ENCODE measurements at regions not wholly inside any gene's neighbourhood (a gene's known extent, or its start where the extent isn't known, plus 50 kb on each side); places are given as distances from the start of the nearest gene placed in this dataset.
A peak's percentile ranks its signal among the peaks of the same experiment; 100 is the strongest.

GRCh38 chr3:159776779-159777178 is 211.9 kb upstream of the IL12A start:
- Histone ChIP-seq H3K27me3 (ENCODE audit: control insufficient read depth, extremely low read depth, insufficient read depth, low read length) (no peaks in the 10 kb centered on the region), H3K4me3 (ENCODE audit: control insufficient read depth in 2 of 3, extremely low read depth in 1 of 3, insufficient read depth in 2 of 3, low read depth in 1 of 3, low read length in 3 of 3) (no peak overlapping the region), H3K9me3 (ENCODE audit: control insufficient read depth, low read depth, low read length) (no peaks in the 10 kb centered on the region), H4K20me1 (ENCODE audit: control insufficient read depth, extremely low read depth, insufficient read depth, low read length) (no peaks in the 10 kb centered on the region), H3K4me2 (ENCODE audit: control insufficient read depth, extremely low read depth, insufficient read depth, low read depth, low read length) (no peak overlapping the region), H3K27ac (ENCODE audit: control insufficient read depth, insufficient read depth, low read length) (no peak overlapping the region), H3K36me3 (ENCODE audit: control insufficient read depth in 2 of 2, extremely low read depth in 1 of 2, insufficient read depth in 2 of 2, low read length in 2 of 2) (no peaks in the 10 kb centered on the region), H2AFZ (ENCODE audit: control insufficient read depth, low read length) (no peak overlapping the region), H3K4me1 (ENCODE audit: control insufficient read depth, extremely low read depth, insufficient read depth, low read length) (peaks cover 16% of the 10 kb centered on the region), H3K79me2 (ENCODE audit: control insufficient read depth, insufficient read depth, low read length) (peaks cover 77% of the 10 kb centered on the region), H3K9ac (ENCODE audit: control insufficient read depth, extremely low read depth, insufficient read depth, low read length) (no peak overlapping the region), H3K9me1 (ENCODE audit: control insufficient read depth, extremely low read depth, insufficient read depth, low read length) (no peaks in the 10 kb centered on the region)
- dilution Hi-C loops (cut with MboI; ENCODE audit: extremely low pct_ligation_motif_present, low sequenced_read_pairs) = no loop called here
- FAIRE-seq (no peak), DNase-seq (ENCODE audit: low read depth, low spot score) (no peak)
- no peak for TF ChIP-seq EZH2 (IDR thresholded peaks at IDR 0.05; ENCODE audit: low read length)

GRCh38 chr3:159779883-159780282 is 208.8 kb upstream of the IL12A start:
- TF ChIP-seq EZH2 (IDR thresholded peaks at IDR 0.05; ENCODE audit: low read length) (no peak), CTCF (optimal IDR thresholded peaks at IDR 0.05 in 1 of 3, IDR thresholded peaks at IDR 0.05 in 1 of 3, conservative IDR thresholded peaks at IDR 0.05 in 1 of 3; ENCODE audit: extremely low read depth in 1 of 3, insufficient read depth in 2 of 3, low read length in 3 of 3) (no peak)
- no peak overlapping the region for H3K27ac ChIP-seq (ENCODE audit: control insufficient read depth, insufficient read depth, low read length)
- no peaks in the 10 kb centered on the region for H3K36me3 ChIP-seq (ENCODE audit: control insufficient read depth in 2 of 2, extremely low read depth in 1 of 2, insufficient read depth in 2 of 2, low read length in 2 of 2)
- dilution Hi-C loops (cut with MboI; ENCODE audit: extremely low pct_ligation_motif_present, low sequenced_read_pairs) = no loop called here
- H3K9me1 ChIP-seq (ENCODE audit: control insufficient read depth, extremely low read depth, insufficient read depth, low read length) = no peaks in the 10 kb centered on the region
- H3K79me2 ChIP-seq (ENCODE audit: control insufficient read depth, insufficient read depth, low read length) = peaks cover 67% of the 10 kb centered on the region
- peaks cover 38% of the 10 kb centered on the region for H3K4me1 ChIP-seq (ENCODE audit: control insufficient read depth, extremely low read depth, insufficient read depth, low read length)
- H3K4me3 ChIP-seq (ENCODE audit: control insufficient read depth in 2 of 3, extremely low read depth in 1 of 3, insufficient read depth in 2 of 3, low read depth in 1 of 3, low read length in 3 of 3) = no peak overlapping the region
- H3K27me3 ChIP-seq (ENCODE audit: control insufficient read depth, extremely low read depth, insufficient read depth, low read length) = no peaks in the 10 kb centered on the region
- H4K20me1 ChIP-seq (ENCODE audit: control insufficient read depth, extremely low read depth, insufficient read depth, low read length) = no peaks in the 10 kb centered on the region
- no peaks in the 10 kb centered on the region for H3K9me3 ChIP-seq (ENCODE audit: control insufficient read depth, low read depth, low read length)
- H2AFZ ChIP-seq (ENCODE audit: control insufficient read depth, low read length) = no peak overlapping the region
- H3K9ac ChIP-seq (ENCODE audit: control insufficient read depth, extremely low read depth, insufficient read depth, low read length) = no peak overlapping the region
- H3K4me2 ChIP-seq (ENCODE audit: control insufficient read depth, extremely low read depth, insufficient read depth, low read depth, low read length) = peak overlapping the region; percentile 30
- peak; percentile 69 for FAIRE-seq
- DNase-seq (ENCODE audit: low read depth, low spot score) = no peak

GRCh38 chr3:159781867-159782266 is 206.8 kb upstream of the IL12A start:
- no peak overlapping the region for H3K4me2 ChIP-seq (ENCODE audit: control insufficient read depth, extremely low read depth, insufficient read depth, low read depth, low read length)
- FAIRE-seq = no peak

More at GRCh38 chr3:159781867-159782266, 206.8 kb upstream of the IL12A start:
- Histone ChIP-seq H3K36me3 (ENCODE audit: control insufficient read depth in 2 of 2, extremely low read depth in 1 of 2, insufficient read depth in 2 of 2, low read length in 2 of 2) (no peaks in the 10 kb centered on the region), H3K4me3 (ENCODE audit: control insufficient read depth in 2 of 3, extremely low read depth in 1 of 3, insufficient read depth in 2 of 3, low read depth in 1 of 3, low read length in 3 of 3) (no peak overlapping the region), H3K27me3 (ENCODE audit: control insufficient read depth, extremely low read depth, insufficient read depth, low read length) (no peaks in the 10 kb centered on the region), H3K27ac (ENCODE audit: control insufficient read depth, insufficient read depth, low read length) (no peak overlapping the region), H2AFZ (ENCODE audit: control insufficient read depth, low read length) (no peak overlapping the region), H3K9me1 (ENCODE audit: control insufficient read depth, extremely low read depth, insufficient read depth, low read length) (no peaks in the 10 kb centered on the region), H3K9ac (ENCODE audit: control insufficient read depth, extremely low read depth, insufficient read depth, low read length) (no peak overlapping the region), H3K9me3 (ENCODE audit: control insufficient read depth, low read depth, low read length) (no peaks in the 10 kb centered on the region), H3K4me1 (ENCODE audit: control insufficient read depth, extremely low read depth, insufficient read depth, low read length) (peaks cover 51% of the 10 kb centered on the region), H3K79me2 (ENCODE audit: control insufficient read depth, insufficient read depth, low read length) (peaks cover 68% of the 10 kb centered on the region), H4K20me1 (ENCODE audit: control insufficient read depth, extremely low read depth, insufficient read depth, low read length) (no peaks in the 10 kb centered on the region)
- dilution Hi-C loops (cut with MboI; ENCODE audit: extremely low pct_ligation_motif_present, low sequenced_read_pairs) = no loop called here
- no peak for DNase-seq (ENCODE audit: low read depth, low spot score)
- peak; percentile 42 to 63 (median 61) for TF ChIP-seq CTCF (optimal IDR thresholded peaks at IDR 0.05 in 1 of 3, IDR thresholded peaks at IDR 0.05 in 1 of 3, conservative IDR thresholded peaks at IDR 0.05 in 1 of 3; ENCODE audit: extremely low read depth in 1 of 3, insufficient read depth in 2 of 3, low read length in 3 of 3)
- no peak for TF ChIP-seq EZH2 (IDR thresholded peaks at IDR 0.05; ENCODE audit: low read length)
